SK-N-SH (cell line): ENCODE measurements at regions not wholly inside any gene's neighbourhood (a gene's known extent, or its start where the extent isn't known, plus 50 kb on each side); places are given as distances from the start of the nearest gene placed in this dataset.

Experiments used
- CHD2 ChIP-seq: fragments of 150-350 bp; IDR thresholded peaks from 2 replicates; pipeline ENCODE4 v1.6.1; 2018; ENCODE audit warnings: low read length; ENCODE audit not compliant: partially characterized antibody
- EZH2phosphoT487 ChIP-seq: fragments of 200-600 bp; sonication (generic); IDR thresholded peaks from 2 replicates; pipeline ENCODE4 v1.6.1; 2017; ENCODE audit warnings: low read depth, mixed run types, mild to moderate bottlenecking, antibody characterized with exemption, moderate library complexity, borderline replicate concordance
- POLR2AphosphoS5 ChIP-seq: IDR thresholded peaks from 2 replicates; pipeline ENCODE4 v1.6.1; 2012; ENCODE audit warnings: low read depth, low read length
- RAD21 ChIP-seq: IDR thresholded peaks from 2 replicates; pipeline ENCODE4 v1.6.1; 2012; ENCODE audit warnings: mild to moderate bottlenecking, low read length
- SMC3 ChIP-seq: IDR thresholded peaks from 2 replicates; pipeline ENCODE4 v1.6.1; 2012; ENCODE audit warnings: low read depth, low read length, improper control_type of control experiment
- YY1 ChIP-seq: IDR thresholded peaks from 2 replicates; pipeline ENCODE4 v1.4.0; 2012; ENCODE audit warnings: low read depth, mild to moderate bottlenecking
- TF ChIP-seq, protein P1 (sequence below): IDR thresholded peaks from 2 replicates; pipeline ENCODE4; 2012
- TF ChIP-seq, protein P2 (sequence below): fragments of 200-600 bp; sonication (generic); IDR thresholded peaks from 2 replicates; pipeline ENCODE4 v1.6.1; 2017; ENCODE audit warnings: antibody characterized with exemption, mild to moderate bottlenecking, moderate library complexity
- TF ChIP-seq, protein P3 (sequence below): IDR thresholded peaks from 2 replicates; pipeline ENCODE4 v1.4.0; 2012; ENCODE audit warnings: low read depth

DNA sequence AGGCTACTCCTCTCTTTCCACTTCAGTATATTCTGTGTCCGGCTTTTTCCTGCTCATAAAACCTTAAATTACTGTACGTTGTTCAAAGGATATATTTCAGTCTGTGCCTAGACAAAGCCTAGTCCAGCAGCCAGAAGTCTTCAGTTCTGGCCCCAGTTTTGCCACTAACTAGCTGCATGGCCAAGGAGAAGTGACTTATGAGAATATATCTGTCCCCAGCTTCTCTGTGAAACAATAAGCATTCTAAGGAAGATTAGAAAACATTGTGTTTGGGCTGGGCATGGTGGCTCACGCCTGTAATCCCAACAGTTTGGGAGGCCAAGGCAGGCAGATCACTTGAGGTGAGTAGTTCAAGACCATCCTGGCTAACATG lies 105.0 kb upstream of the HDAC9 start:
- TF ChIP-seq, protein P1, sequence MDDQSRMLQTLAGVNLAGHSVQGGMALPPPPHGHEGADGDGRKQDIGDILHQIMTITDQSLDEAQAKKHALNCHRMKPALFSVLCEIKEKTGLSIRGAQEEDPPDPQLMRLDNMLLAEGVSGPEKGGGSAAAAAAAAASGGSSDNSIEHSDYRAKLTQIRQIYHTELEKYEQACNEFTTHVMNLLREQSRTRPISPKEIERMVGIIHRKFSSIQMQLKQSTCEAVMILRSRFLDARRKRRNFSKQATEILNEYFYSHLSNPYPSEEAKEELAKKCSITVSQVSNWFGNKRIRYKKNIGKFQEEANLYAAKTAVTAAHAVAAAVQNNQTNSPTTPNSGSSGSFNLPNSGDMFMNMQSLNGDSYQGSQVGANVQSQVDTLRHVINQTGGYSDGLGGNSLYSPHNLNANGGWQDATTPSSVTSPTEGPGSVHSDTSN, result no peak
- TF ChIP-seq POLR2AphosphoS5, result no peak
- TF ChIP-seq, protein P2, sequence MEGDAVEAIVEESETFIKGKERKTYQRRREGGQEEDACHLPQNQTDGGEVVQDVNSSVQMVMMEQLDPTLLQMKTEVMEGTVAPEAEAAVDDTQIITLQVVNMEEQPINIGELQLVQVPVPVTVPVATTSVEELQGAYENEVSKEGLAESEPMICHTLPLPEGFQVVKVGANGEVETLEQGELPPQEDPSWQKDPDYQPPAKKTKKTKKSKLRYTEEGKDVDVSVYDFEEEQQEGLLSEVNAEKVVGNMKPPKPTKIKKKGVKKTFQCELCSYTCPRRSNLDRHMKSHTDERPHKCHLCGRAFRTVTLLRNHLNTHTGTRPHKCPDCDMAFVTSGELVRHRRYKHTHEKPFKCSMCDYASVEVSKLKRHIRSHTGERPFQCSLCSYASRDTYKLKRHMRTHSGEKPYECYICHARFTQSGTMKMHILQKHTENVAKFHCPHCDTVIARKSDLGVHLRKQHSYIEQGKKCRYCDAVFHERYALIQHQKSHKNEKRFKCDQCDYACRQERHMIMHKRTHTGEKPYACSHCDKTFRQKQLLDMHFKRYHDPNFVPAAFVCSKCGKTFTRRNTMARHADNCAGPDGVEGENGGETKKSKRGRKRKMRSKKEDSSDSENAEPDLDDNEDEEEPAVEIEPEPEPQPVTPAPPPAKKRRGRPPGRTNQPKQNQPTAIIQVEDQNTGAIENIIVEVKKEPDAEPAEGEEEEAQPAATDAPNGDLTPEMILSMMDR, result no peak
- no peak for TF ChIP-seq CHD2
- TF ChIP-seq YY1, result no peak
- no peak for TF ChIP-seq EZH2phosphoT487
- no peak for TF ChIP-seq RAD21
- TF ChIP-seq, protein P3, sequence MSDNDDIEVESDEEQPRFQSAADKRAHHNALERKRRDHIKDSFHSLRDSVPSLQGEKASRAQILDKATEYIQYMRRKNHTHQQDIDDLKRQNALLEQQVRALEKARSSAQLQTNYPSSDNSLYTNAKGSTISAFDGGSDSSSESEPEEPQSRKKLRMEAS, result no peak
- TF ChIP-seq SMC3, result no peak
